Nephron progenitor cell (in vitro differentiated cells): ENCODE measurements at regions not wholly inside any gene's neighbourhood (a gene's known extent, or its start where the extent isn't known, plus 50 kb on each side); places are given as distances from the start of the nearest gene placed in this dataset.

Experiments used
- DNase-seq: peaks from one replicate; pipeline ENCODE4 v3.0.0; 2021
- H3K27ac Mint-ChIP-seq: 2 replicates; pipeline ENCODE4 v1.8.0; 2021; ENCODE audit warnings: mild to moderate bottlenecking, moderate library complexity, mixed read lengths
- H3K27me3 Mint-ChIP-seq: 2 replicates; pipeline ENCODE4 v1.8.0; 2021; ENCODE audit warnings: mild to moderate bottlenecking, low read depth, mixed read lengths; ENCODE audit not compliant: poor library complexity
- H3K36me3 Mint-ChIP-seq: 2 replicates; pipeline ENCODE4 v1.8.0; 2021; ENCODE audit warnings: low read depth, mixed read lengths
- H3K4me1 Mint-ChIP-seq: 2 replicates; pipeline ENCODE4 v1.8.0; 2021; ENCODE audit warnings: mixed read lengths
- H3K4me3 Mint-ChIP-seq: 2 replicates; pipeline ENCODE4 v1.8.0; 2021; ENCODE audit warnings: mild to moderate bottlenecking, moderate library complexity, mixed read lengths
- H3K9me3 Mint-ChIP-seq: 2 replicates; pipeline ENCODE4 v1.8.0; 2021; ENCODE audit warnings: mild to moderate bottlenecking, moderate library complexity, mixed read lengths
- TF ChIP-seq, protein P1 (sequence below): fragments of 200-600 bp; sonication (generic); IDR thresholded peaks from 2 replicates; pipeline ENCODE4 v1.5.0; 2021; ENCODE audit warnings: antibody characterized with exemption

DNA sequence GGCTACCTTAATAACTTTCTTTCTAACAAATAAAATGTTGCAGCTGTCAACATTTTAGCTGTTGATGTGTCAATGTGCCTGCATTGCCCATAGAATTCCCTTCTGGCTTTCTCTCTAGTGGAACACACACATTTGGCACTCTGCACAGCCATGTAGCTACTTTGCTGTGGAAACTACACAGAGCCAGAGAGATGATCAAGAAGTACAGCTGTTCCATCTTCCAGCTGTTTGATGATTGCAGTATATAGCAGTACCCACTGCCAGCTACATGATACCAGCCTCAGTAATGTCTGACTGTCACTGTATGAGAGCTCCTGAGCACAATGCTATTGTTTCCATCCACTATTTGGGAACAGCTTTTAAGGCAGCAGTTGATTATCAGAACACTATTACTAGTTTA, 843.0 kb downstream of the PCDH17 start:
- Mint-ChIP-seq H3K4me3 (no peak overlapping the region), H3K36me3 (no peaks in the 10 kb centered on the region), H3K27ac (no peak overlapping the region), H3K9me3 (no peaks in the 10 kb centered on the region), H3K27me3 (no peaks in the 10 kb centered on the region), H3K4me1 (peaks cover 8% of the 10 kb centered on the region)
- DNase-seq = no peak
- TF ChIP-seq, protein P1, sequence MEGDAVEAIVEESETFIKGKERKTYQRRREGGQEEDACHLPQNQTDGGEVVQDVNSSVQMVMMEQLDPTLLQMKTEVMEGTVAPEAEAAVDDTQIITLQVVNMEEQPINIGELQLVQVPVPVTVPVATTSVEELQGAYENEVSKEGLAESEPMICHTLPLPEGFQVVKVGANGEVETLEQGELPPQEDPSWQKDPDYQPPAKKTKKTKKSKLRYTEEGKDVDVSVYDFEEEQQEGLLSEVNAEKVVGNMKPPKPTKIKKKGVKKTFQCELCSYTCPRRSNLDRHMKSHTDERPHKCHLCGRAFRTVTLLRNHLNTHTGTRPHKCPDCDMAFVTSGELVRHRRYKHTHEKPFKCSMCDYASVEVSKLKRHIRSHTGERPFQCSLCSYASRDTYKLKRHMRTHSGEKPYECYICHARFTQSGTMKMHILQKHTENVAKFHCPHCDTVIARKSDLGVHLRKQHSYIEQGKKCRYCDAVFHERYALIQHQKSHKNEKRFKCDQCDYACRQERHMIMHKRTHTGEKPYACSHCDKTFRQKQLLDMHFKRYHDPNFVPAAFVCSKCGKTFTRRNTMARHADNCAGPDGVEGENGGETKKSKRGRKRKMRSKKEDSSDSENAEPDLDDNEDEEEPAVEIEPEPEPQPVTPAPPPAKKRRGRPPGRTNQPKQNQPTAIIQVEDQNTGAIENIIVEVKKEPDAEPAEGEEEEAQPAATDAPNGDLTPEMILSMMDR = no peak

- Mint-ChIP-seq H3K9me3 (no peaks in the 10 kb centered on the region), H3K27ac (no peak overlapping the region), H3K4me1 (peaks cover 8% of the 10 kb centered on the region), H3K27me3 (no peaks in the 10 kb centered on the region), H3K36me3 (no peaks in the 10 kb centered on the region), H3K4me3 (no peak overlapping the region)
- TF ChIP-seq, protein P1 = no peak
- no peak for DNase-seq
Observed at GRCh38 chr13:58476206-58476918, 844.8 kb downstream of the PCDH17 start.

GRCh38 chr13:58478858-58479257, 847.3 kb downstream of the PCDH17 start:
- no peak for DNase-seq
- TF ChIP-seq, protein P1 = no peak
- Mint-ChIP-seq H3K4me1 (peaks cover 8% of the 10 kb centered on the region), H3K4me3 (no peak overlapping the region), H3K9me3 (no peaks in the 10 kb centered on the region), H3K27ac (no peak overlapping the region), H3K36me3 (no peaks in the 10 kb centered on the region), H3K27me3 (no peaks in the 10 kb centered on the region)

- Mint-ChIP-seq H3K27ac (no peak overlapping the region), H3K4me1 (peaks cover 8% of the 10 kb centered on the region), H3K27me3 (no peaks in the 10 kb centered on the region), H3K9me3 (no peaks in the 10 kb centered on the region), H3K36me3 (no peaks in the 10 kb centered on the region), H3K4me3 (no peak overlapping the region)
- no peak for DNase-seq
- TF ChIP-seq, protein P1 = no peak
Observed at GRCh38 chr13:58480061-58480460, 848.5 kb downstream of the PCDH17 start.

DNA sequence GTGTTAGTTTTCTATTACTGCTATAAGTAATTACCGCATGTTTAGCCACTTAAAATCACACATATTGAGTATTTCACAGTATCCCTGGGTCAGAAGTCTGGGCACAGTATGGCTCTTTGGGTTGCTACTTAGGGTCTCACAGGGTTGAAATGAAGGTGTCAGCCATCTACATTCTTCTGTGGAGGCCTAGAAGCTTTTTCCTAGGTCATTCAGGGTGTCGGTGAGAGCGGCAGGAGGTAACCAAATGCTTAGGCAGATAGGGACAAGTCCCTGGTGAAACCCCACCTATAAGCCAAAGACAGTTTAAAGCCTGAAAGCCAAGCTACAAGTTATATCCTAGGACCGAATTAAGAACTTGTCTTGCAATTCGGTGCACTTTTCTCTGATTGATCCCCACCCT, 856.7 kb downstream of the PCDH17 start:
- H3K27me3 Mint-ChIP-seq = no peaks in the 10 kb centered on the region
- no peak overlapping the region for H3K4me3 Mint-ChIP-seq
- no peak for DNase-seq
- H3K36me3 Mint-ChIP-seq = no peaks in the 10 kb centered on the region
- H3K4me1 Mint-ChIP-seq = no peaks in the 10 kb centered on the region
- H3K9me3 Mint-ChIP-seq = no peaks in the 10 kb centered on the region
- TF ChIP-seq, protein P1 = no peak
- no peak overlapping the region for H3K27ac Mint-ChIP-seq

DNA sequence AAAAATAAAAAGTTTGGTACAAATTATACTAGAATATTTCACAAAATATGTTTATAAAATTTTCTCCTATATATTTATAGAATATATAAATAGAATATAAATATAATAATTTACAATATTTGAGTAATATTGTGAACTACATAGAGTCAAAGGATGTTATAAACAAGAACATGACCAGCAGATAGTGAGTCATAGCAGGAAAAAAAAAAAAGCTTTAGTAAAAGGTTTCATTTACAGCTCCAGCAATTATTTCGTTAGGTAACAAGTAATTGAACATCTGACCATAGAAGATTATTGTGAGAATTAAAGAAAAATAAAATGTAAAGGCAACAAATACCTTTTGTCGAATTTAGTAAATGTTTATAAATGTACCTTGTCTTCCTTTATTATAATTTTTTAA, 864.1 kb downstream of the PCDH17 start:
- no peaks in the 10 kb centered on the region for H3K4me1 Mint-ChIP-seq
- DNase-seq = no peak
- no peaks in the 10 kb centered on the region for H3K9me3 Mint-ChIP-seq
- no peaks in the 10 kb centered on the region for H3K27me3 Mint-ChIP-seq
- TF ChIP-seq, protein P1 = no peak
- no peak overlapping the region for H3K27ac Mint-ChIP-seq
- H3K4me3 Mint-ChIP-seq = no peak overlapping the region
- H3K36me3 Mint-ChIP-seq = no peaks in the 10 kb centered on the region
